DND-41 (cell line): ENCODE measurements at regions not wholly inside any gene's neighbourhood (a gene's known extent, or its start where the extent isn't known, plus 50 kb on each side); places are given as distances from the start of the nearest gene placed in this dataset.

ENCODE experiments used
- CTCF ChIP-seq: IDR thresholded peaks from 2 replicates; pipeline ENCODE4 v1.5.1; 2012; ENCODE audit warnings: borderline replicate concordance, low read length, moderate library complexity, mild to moderate bottlenecking; ENCODE audit not compliant: poor library complexity, severe bottlenecking; ENCODE audit errors: extremely low read depth
- EZH2 ChIP-seq: IDR thresholded peaks from 3 replicates; pipeline ENCODE4 v1.6.1; 2012; ENCODE audit warnings: borderline replicate concordance, low read depth, mild to moderate bottlenecking, moderate library complexity, low read length, inconsistent platforms; ENCODE audit not compliant: severe bottlenecking

GRCh38 chr1:172809750-172810149 is 150.8 kb downstream of the FASLG start:
- TF ChIP-seq CTCF (no peak), EZH2 (no peak)
